ENCODE measurements at regions not wholly inside any gene's neighbourhood (a gene's known extent, or its start where the extent isn't known, plus 50 kb on each side); places are given as distances from the start of the nearest gene placed in this dataset.

- intact Hi-C loops (cut with micrococcal nuclease), result no loop called here
- Mint-ChIP-seq H3K27me3 (peaks cover 5% of the 10 kb centered on the region), H3K27ac (no peak overlapping the region), H3K36me3 (ENCODE audit: low read depth) (no peaks in the 10 kb centered on the region), H3K4me1 (ENCODE audit: low read depth) (no peaks in the 10 kb centered on the region), H3K4me3 (no peak overlapping the region), H3K9me3 (no peaks in the 10 kb centered on the region)
Measured at GRCh38 chr6:170131351-170131750, 159.5 kb downstream of the DLL1 start.

GRCh38 chr6:170130771-170131241 lies 160.1 kb downstream of the DLL1 start:
- no peak overlapping the region for H3K4me3 Mint-ChIP-seq
- no peaks in the 10 kb centered on the region for H3K36me3 Mint-ChIP-seq (ENCODE audit: low read depth)
- intact Hi-C loops (cut with micrococcal nuclease), result no loop called here
- H3K27me3 Mint-ChIP-seq, result peaks cover 3% of the 10 kb centered on the region
- no peaks in the 10 kb centered on the region for H3K4me1 Mint-ChIP-seq (ENCODE audit: low read depth)
- no peaks in the 10 kb centered on the region for H3K9me3 Mint-ChIP-seq
- no peak overlapping the region for H3K27ac Mint-ChIP-seq

GRCh38 chr6:170130201-170130621 lies 160.7 kb downstream of the DLL1 start:
- Mint-ChIP-seq H3K4me3 (no peak overlapping the region), H3K4me1 (ENCODE audit: low read depth) (no peaks in the 10 kb centered on the region)
- intact Hi-C loops (cut with micrococcal nuclease), result no loop called here

GRCh38 chr6:170129691-170130171 lies 161.1 kb downstream of the DLL1 start:
- no peaks in the 10 kb centered on the region for H3K4me1 Mint-ChIP-seq (ENCODE audit: low read depth)
- no peaks in the 10 kb centered on the region for H3K36me3 Mint-ChIP-seq (ENCODE audit: low read depth)
- no peaks in the 10 kb centered on the region for H3K9me3 Mint-ChIP-seq
- peaks cover 2% of the 10 kb centered on the region for H3K27me3 Mint-ChIP-seq
- no peak overlapping the region for H3K4me3 Mint-ChIP-seq
- intact Hi-C loops (cut with micrococcal nuclease), result no loop called here
- H3K27ac Mint-ChIP-seq, result no peak overlapping the region

More at GRCh38 chr6:170130201-170130621, 160.7 kb downstream of the DLL1 start:
- peaks cover 2% of the 10 kb centered on the region for H3K27me3 Mint-ChIP-seq
- no peaks in the 10 kb centered on the region for H3K9me3 Mint-ChIP-seq
- H3K36me3 Mint-ChIP-seq (ENCODE audit: low read depth), result no peaks in the 10 kb centered on the region
- H3K27ac Mint-ChIP-seq, result no peak overlapping the region

GRCh38 chr6:170128811-170129681 lies 161.8 kb downstream of the DLL1 start:
- intact Hi-C loops (cut with micrococcal nuclease), result no loop called here
- no peaks in the 10 kb centered on the region for H3K4me1 Mint-ChIP-seq (ENCODE audit: low read depth)
- peaks cover 2% of the 10 kb centered on the region for H3K27me3 Mint-ChIP-seq
- no peak overlapping the region for H3K4me3 Mint-ChIP-seq
- no peak overlapping the region for H3K27ac Mint-ChIP-seq
- no peaks in the 10 kb centered on the region for H3K36me3 Mint-ChIP-seq (ENCODE audit: low read depth)
- H3K9me3 Mint-ChIP-seq, result no peaks in the 10 kb centered on the region

GRCh38 chr6:170128346-170128745 lies 162.5 kb downstream of the DLL1 start:
- no peaks in the 10 kb centered on the region for H3K4me1 Mint-ChIP-seq (ENCODE audit: low read depth)
- no peak overlapping the region for H3K27ac Mint-ChIP-seq
- intact Hi-C loops (cut with micrococcal nuclease), result no loop called here
- no peaks in the 10 kb centered on the region for H3K9me3 Mint-ChIP-seq
- H3K27me3 Mint-ChIP-seq, result no peaks in the 10 kb centered on the region
- H3K36me3 Mint-ChIP-seq (ENCODE audit: low read depth), result no peaks in the 10 kb centered on the region
- no peak overlapping the region for H3K4me3 Mint-ChIP-seq

GRCh38 chr6:170127151-170127550 lies 163.7 kb downstream of the DLL1 start:
- no peak overlapping the region for H3K4me3 Mint-ChIP-seq
- peaks cover 1% of the 10 kb centered on the region for H3K27me3 Mint-ChIP-seq
- H3K4me1 Mint-ChIP-seq (ENCODE audit: low read depth), result no peaks in the 10 kb centered on the region
- no peaks in the 10 kb centered on the region for H3K36me3 Mint-ChIP-seq (ENCODE audit: low read depth)
- H3K9me3 Mint-ChIP-seq, result no peaks in the 10 kb centered on the region
- intact Hi-C loops (cut with micrococcal nuclease), result no loop called here
- no peak overlapping the region for H3K27ac Mint-ChIP-seq

- intact Hi-C loops (cut with micrococcal nuclease), result no loop called here
- peaks cover 1% of the 10 kb centered on the region for H3K27me3 Mint-ChIP-seq
- H3K9me3 Mint-ChIP-seq, result peaks cover 13% of the 10 kb centered on the region
- H3K36me3 Mint-ChIP-seq (ENCODE audit: low read depth), result no peaks in the 10 kb centered on the region
- no peak overlapping the region for H3K4me3 Mint-ChIP-seq
- H3K4me1 Mint-ChIP-seq (ENCODE audit: low read depth), result no peaks in the 10 kb centered on the region
- H3K27ac Mint-ChIP-seq, result no peak overlapping the region
Measured at GRCh38 chr6:170125456-170126300, 165.2 kb downstream of the DLL1 start.

- H3K9me3 Mint-ChIP-seq, result peaks cover 21% of the 10 kb centered on the region
- H3K36me3 Mint-ChIP-seq (ENCODE audit: low read depth), result no peaks in the 10 kb centered on the region
- peaks cover 1% of the 10 kb centered on the region for H3K27me3 Mint-ChIP-seq
- H3K4me3 Mint-ChIP-seq, result no peak overlapping the region
- H3K27ac Mint-ChIP-seq, result no peak overlapping the region
- intact Hi-C loops (cut with micrococcal nuclease), result no loop called here
- no peaks in the 10 kb centered on the region for H3K4me1 Mint-ChIP-seq (ENCODE audit: low read depth)
Measured at GRCh38 chr6:170124836-170125235, 166.0 kb downstream of the DLL1 start.

- Mint-ChIP-seq H3K36me3 (ENCODE audit: low read depth) (no peaks in the 10 kb centered on the region), H3K4me3 (no peak overlapping the region), H3K9me3 (peaks cover 24% of the 10 kb centered on the region), H3K27me3 (peaks cover 1% of the 10 kb centered on the region), H3K27ac (no peak overlapping the region), H3K4me1 (ENCODE audit: low read depth) (no peaks in the 10 kb centered on the region)
- intact Hi-C loops (cut with micrococcal nuclease), result no loop called here
Measured at GRCh38 chr6:170124150-170124549, 166.7 kb downstream of the DLL1 start.

GRCh38 chr6:170122651-170123050 lies 168.2 kb downstream of the DLL1 start:
- peaks cover 3% of the 10 kb centered on the region for H3K27me3 Mint-ChIP-seq
- no peaks in the 10 kb centered on the region for H3K36me3 Mint-ChIP-seq (ENCODE audit: low read depth)
- intact Hi-C loops (cut with micrococcal nuclease), result no loop called here
- H3K9me3 Mint-ChIP-seq, result peaks cover 24% of the 10 kb centered on the region
- no peak overlapping the region for H3K27ac Mint-ChIP-seq
- H3K4me1 Mint-ChIP-seq (ENCODE audit: low read depth), result no peaks in the 10 kb centered on the region
- no peak overlapping the region for H3K4me3 Mint-ChIP-seq

GRCh38 chr6:170117111-170117972 lies 173.5 kb downstream of the DLL1 start:
- Mint-ChIP-seq H3K27me3 (peaks cover 3% of the 10 kb centered on the region), H3K4me3 (no peak overlapping the region), H3K36me3 (ENCODE audit: low read depth) (no peaks in the 10 kb centered on the region), H3K27ac (no peak overlapping the region), H3K4me1 (ENCODE audit: low read depth) (no peaks in the 10 kb centered on the region), H3K9me3 (peaks cover 24% of the 10 kb centered on the region)
- intact Hi-C loops (cut with micrococcal nuclease), result no loop called here

- H3K27ac Mint-ChIP-seq, result no peak overlapping the region
Measured at GRCh38 chr6:170116636-170117035, 174.2 kb downstream of the DLL1 start.

More at GRCh38 chr6:170116636-170117035, 174.2 kb downstream of the DLL1 start:
- Mint-ChIP-seq H3K27me3 (peaks cover 3% of the 10 kb centered on the region), H3K4me1 (ENCODE audit: low read depth) (no peaks in the 10 kb centered on the region), H3K9me3 (peaks cover 20% of the 10 kb centered on the region), H3K36me3 (ENCODE audit: low read depth) (no peaks in the 10 kb centered on the region), H3K4me3 (no peak overlapping the region)
- intact Hi-C loops (cut with micrococcal nuclease), result no loop called here
